GM13976 (cell line): ENCODE measurements at regions not wholly inside any gene's neighbourhood (a gene's known extent, or its start where the extent isn't known, plus 50 kb on each side); places are given as distances from the start of the nearest gene placed in this dataset.

Source experiments
- DNase-seq: peaks from one replicate; pipeline ENCODE4 v3.0.0; 2012; ENCODE audit warnings: low spot score
- CTCF ChIP-seq: IDR thresholded peaks from 2 replicates; pipeline ENCODE4 v1.5.1; 2012; ENCODE audit warnings: borderline replicate concordance, mild to moderate bottlenecking; ENCODE audit not compliant: insufficient read depth; ENCODE audit errors: extremely low read depth, missing control alignments, control extremely low read depth
- in situ Hi-C: fragments of 300-500 bp; cut with MboI; formaldehyde crosslinking; loops from one replicate; pipeline ENCODE4 v1.12.0; 2022; ENCODE audit warnings: low sequenced_read_pairs, mixed read lengths, inconsistent platforms; ENCODE audit not compliant: unreplicated experiment

- no peak for TF ChIP-seq CTCF
- no peak for DNase-seq
- in situ Hi-C loops: no loop called here
Measured at GRCh38 chr13:40311356-40312101, 354.9 kb downstream of the FOXO1 start.

- no peak for TF ChIP-seq CTCF
- in situ Hi-C loops: no loop called here
- no peak for DNase-seq
Measured at GRCh38 chr13:40313269-40314200, 352.9 kb downstream of the FOXO1 start.

- DNase-seq: no peak
- in situ Hi-C loops: no loop called here
- TF ChIP-seq CTCF: no peak
Measured at GRCh38 chr13:40315416-40316064, 350.9 kb downstream of the FOXO1 start.

- TF ChIP-seq CTCF: no peak
- in situ Hi-C loops: no loop called here
Measured at GRCh38 chr13:40316301-40316700, 350.1 kb downstream of the FOXO1 start.

GRCh38 chr13:40317980-40318327 lies 348.5 kb downstream of the FOXO1 start:
- in situ Hi-C loops: no loop called here
- DNase-seq: no peak

More at GRCh38 chr13:40316301-40316700, 350.1 kb downstream of the FOXO1 start:
- DNase-seq: no peak

More at GRCh38 chr13:40317980-40318327, 348.5 kb downstream of the FOXO1 start:
- no peak for TF ChIP-seq CTCF
